ENCODE measurements at regions not wholly inside any gene's neighbourhood (a gene's known extent, or its start where the extent isn't known, plus 50 kb on each side); places are given as distances from the start of the nearest gene placed in this dataset.

- no peaks in the 10 kb centered on the region for H3K36me3 ChIP-seq
- intact Hi-C loops (cut with DNase I): no loop called here
- TF ChIP-seq POLR2A (IDR thresholded peaks at IDR 0.05): no peak
- TF ChIP-seq, protein P1, sequence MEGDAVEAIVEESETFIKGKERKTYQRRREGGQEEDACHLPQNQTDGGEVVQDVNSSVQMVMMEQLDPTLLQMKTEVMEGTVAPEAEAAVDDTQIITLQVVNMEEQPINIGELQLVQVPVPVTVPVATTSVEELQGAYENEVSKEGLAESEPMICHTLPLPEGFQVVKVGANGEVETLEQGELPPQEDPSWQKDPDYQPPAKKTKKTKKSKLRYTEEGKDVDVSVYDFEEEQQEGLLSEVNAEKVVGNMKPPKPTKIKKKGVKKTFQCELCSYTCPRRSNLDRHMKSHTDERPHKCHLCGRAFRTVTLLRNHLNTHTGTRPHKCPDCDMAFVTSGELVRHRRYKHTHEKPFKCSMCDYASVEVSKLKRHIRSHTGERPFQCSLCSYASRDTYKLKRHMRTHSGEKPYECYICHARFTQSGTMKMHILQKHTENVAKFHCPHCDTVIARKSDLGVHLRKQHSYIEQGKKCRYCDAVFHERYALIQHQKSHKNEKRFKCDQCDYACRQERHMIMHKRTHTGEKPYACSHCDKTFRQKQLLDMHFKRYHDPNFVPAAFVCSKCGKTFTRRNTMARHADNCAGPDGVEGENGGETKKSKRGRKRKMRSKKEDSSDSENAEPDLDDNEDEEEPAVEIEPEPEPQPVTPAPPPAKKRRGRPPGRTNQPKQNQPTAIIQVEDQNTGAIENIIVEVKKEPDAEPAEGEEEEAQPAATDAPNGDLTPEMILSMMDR (IDR thresholded peaks at IDR 0.05): no peak
- DNase-seq: no peak
- H3K27me3 ChIP-seq: no peaks in the 10 kb centered on the region
- no peaks in the 10 kb centered on the region for H3K4me1 ChIP-seq
- H3K4me3 ChIP-seq (replicated peaks in 1 of 3): no peak overlapping the region
- no peaks in the 10 kb centered on the region for H3K9me3 ChIP-seq
- no peak overlapping the region for H3K27ac ChIP-seq
- 87 to 90% methylated on average over 4 of the region's 4 CpGs for WGBS, 2 donors
These were observed 703.6 kb downstream of the SLITRK6 start for GRCh38 chr13:85095418-85096272.

DNA sequence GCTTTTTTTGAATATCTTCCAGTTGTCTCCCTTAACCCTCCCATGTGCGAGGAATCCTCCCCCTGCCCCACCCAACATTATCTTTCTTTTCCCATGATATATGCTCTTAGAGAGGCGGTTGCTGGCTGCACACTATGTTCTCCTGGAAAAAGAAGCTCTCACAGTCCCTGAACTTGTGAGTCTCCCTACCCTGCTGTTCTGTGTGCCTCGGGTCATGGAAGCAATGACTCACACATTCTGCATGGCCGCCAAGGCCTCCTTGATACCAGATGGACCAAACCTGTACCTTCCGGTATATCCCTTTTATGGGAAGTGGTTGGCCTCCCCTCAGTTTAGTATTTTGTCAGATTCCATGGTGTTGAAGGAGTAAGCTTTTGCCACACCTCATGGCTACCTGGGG, 705.4 kb downstream of the SLITRK6 start:
- peak in 1 of 2 donors; percentile 1 for DNase-seq
- no peak for TF ChIP-seq POLR2A (IDR thresholded peaks at IDR 0.05)
- TF ChIP-seq, protein P1 (IDR thresholded peaks at IDR 0.05): no peak
- WGBS, 2 donors: 86 to 89% methylated on average over 5 of the region's 5 CpGs
- H3K4me1 ChIP-seq: no peaks in the 10 kb centered on the region
- H3K27me3 ChIP-seq: no peaks in the 10 kb centered on the region
- H3K9me3 ChIP-seq: no peaks in the 10 kb centered on the region
- no peak overlapping the region for H3K4me3 ChIP-seq (replicated peaks in 1 of 3)
- no peaks in the 10 kb centered on the region for H3K36me3 ChIP-seq
- intact Hi-C loops (cut with DNase I): no loop called here
- no peak overlapping the region for H3K27ac ChIP-seq

- intact Hi-C loops (cut with DNase I): no loop called here
- no peak overlapping the region for H3K27ac ChIP-seq
- no peak overlapping the region for H3K4me3 ChIP-seq (replicated peaks in 1 of 3)
- H3K9me3 ChIP-seq: no peaks in the 10 kb centered on the region
- TF ChIP-seq, protein P1 (IDR thresholded peaks at IDR 0.05): no peak
- TF ChIP-seq POLR2A (IDR thresholded peaks at IDR 0.05): no peak
- WGBS, 2 donors: 85 to 90% methylated on average over 5 of the region's 5 CpGs
- H3K27me3 ChIP-seq: no peaks in the 10 kb centered on the region
- no peaks in the 10 kb centered on the region for H3K4me1 ChIP-seq
- no peaks in the 10 kb centered on the region for H3K36me3 ChIP-seq
- no peak for DNase-seq
These were observed 707.5 kb downstream of the SLITRK6 start for GRCh38 chr13:85091631-85092234.

DNA sequence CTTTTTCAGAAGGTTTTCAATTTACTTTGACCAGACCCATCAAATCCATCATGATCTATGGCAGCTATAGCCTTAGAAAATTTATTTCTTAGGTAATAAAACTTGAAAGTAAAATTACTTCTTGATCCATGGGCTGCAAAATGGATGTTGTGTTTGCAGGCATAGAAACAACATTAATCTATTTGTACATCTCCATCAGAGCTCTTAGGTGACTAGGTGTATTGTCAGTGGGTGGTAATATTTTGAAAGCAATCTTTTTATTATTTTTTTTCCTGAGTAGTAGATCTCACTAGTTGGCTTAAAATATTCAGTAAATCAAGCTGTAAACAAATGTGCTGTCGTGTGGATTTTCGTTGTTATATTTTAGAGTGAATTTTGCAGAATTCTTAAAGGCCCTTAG, 710.0 kb downstream of the SLITRK6 start:
- H3K27ac ChIP-seq: no peak overlapping the region
- H3K4me3 ChIP-seq (replicated peaks in 1 of 3): no peak overlapping the region
- intact Hi-C loops (cut with DNase I): no loop called here
- no peaks in the 10 kb centered on the region for H3K27me3 ChIP-seq
- WGBS, 2 donors: 96% methylated on average over 2 of the region's 2 CpGs
- no peaks in the 10 kb centered on the region for H3K36me3 ChIP-seq
- no peak for DNase-seq
- no peak for TF ChIP-seq POLR2A (IDR thresholded peaks at IDR 0.05)
- TF ChIP-seq, protein P1 (IDR thresholded peaks at IDR 0.05): no peak
- H3K9me3 ChIP-seq: no peaks in the 10 kb centered on the region
- H3K4me1 ChIP-seq: no peaks in the 10 kb centered on the region

DNA sequence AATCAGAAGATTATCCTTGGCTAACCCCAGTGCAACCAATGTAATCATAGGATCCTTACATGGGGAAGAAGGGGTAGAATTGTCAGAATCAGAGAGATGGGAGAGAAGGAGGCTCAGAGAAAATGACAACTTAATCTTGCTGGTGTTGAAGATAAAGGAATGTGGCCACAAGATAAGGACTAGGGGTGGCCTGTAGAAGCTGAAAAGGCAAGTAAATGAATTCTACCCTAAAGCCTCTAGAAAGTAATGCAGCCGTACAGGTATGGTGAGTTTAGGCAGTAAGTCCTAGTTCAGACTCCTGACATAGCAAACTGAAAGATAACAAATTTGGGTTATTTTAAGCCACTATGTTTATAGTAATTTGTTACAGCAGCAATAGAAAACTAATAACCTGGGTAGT, 718.5 kb downstream of the SLITRK6 start:
- WGBS, 2 donors: 90 to 95% methylated on average over 1 of the region's 1 CpG

More for the DNA sequence above, 718.5 kb downstream of the SLITRK6 start:
- H3K4me1 ChIP-seq: no peaks in the 10 kb centered on the region
- H3K27ac ChIP-seq: no peak overlapping the region
- H3K4me3 ChIP-seq (replicated peaks in 1 of 3): no peak overlapping the region
- no peak for DNase-seq
- no peak for TF ChIP-seq POLR2A (IDR thresholded peaks at IDR 0.05)
- TF ChIP-seq, protein P1 (IDR thresholded peaks at IDR 0.05): no peak
- intact Hi-C loops (cut with DNase I): no loop called here
- no peaks in the 10 kb centered on the region for H3K9me3 ChIP-seq
- H3K27me3 ChIP-seq: no peaks in the 10 kb centered on the region
- H3K36me3 ChIP-seq: no peaks in the 10 kb centered on the region
